ENCODE measurements at regions not wholly inside any gene's neighbourhood (a gene's known extent, or its start where the extent isn't known, plus 50 kb on each side); places are given as distances from the start of the nearest gene placed in this dataset.

DNA sequence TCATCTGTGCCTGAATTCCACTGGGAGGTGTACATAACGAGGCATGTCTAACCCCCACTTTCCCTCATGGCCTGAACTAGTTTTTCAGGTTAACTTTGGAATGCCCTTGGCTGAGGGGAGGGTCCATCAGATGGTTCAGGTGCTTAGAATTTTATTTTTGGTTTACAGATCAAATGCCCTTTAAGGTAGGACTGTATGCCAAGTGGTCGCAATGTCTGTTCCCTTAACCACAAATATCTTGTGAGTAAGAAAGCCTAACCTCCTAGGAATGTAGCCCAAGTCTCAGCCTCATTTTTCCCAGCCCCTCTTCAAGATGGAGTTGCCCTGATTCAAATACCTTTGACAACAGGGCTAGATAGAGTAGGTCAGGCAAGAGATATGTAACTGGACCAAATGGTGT lies 78.4 kb downstream of the RNASET2 start:
- TF ChIP-seq, protein P1, sequence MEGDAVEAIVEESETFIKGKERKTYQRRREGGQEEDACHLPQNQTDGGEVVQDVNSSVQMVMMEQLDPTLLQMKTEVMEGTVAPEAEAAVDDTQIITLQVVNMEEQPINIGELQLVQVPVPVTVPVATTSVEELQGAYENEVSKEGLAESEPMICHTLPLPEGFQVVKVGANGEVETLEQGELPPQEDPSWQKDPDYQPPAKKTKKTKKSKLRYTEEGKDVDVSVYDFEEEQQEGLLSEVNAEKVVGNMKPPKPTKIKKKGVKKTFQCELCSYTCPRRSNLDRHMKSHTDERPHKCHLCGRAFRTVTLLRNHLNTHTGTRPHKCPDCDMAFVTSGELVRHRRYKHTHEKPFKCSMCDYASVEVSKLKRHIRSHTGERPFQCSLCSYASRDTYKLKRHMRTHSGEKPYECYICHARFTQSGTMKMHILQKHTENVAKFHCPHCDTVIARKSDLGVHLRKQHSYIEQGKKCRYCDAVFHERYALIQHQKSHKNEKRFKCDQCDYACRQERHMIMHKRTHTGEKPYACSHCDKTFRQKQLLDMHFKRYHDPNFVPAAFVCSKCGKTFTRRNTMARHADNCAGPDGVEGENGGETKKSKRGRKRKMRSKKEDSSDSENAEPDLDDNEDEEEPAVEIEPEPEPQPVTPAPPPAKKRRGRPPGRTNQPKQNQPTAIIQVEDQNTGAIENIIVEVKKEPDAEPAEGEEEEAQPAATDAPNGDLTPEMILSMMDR (conservative IDR thresholded peaks at IDR 0.05 in 1 of 2, IDR thresholded peaks at IDR 0.05 in 1 of 2; ENCODE audit: extremely low read depth in 1 of 2, insufficient read depth in 1 of 2, low read depth in 1 of 2, low read length in 2 of 2) = no peak
- TF ChIP-seq EZH2 (IDR thresholded peaks at IDR 0.05; ENCODE audit: borderline replicate concordance, low read length) = no peak

All from mammary epithelial cell (primary cell).